ENCODE measurements at regions not wholly inside any gene's neighbourhood (a gene's known extent, or its start where the extent isn't known, plus 50 kb on each side); places are given as distances from the start of the nearest gene placed in this dataset.

- DNase-seq (ENCODE audit: low read depth) = no peak
- TF ChIP-seq CTCF (IDR thresholded peaks at IDR 0.05; ENCODE audit: insufficient read depth, low read length, severe bottlenecking) = no peak
- Histone ChIP-seq H3K27me3 (ENCODE audit: control insufficient read depth, insufficient read depth, low read length) (no peaks in the 10 kb centered on the region), H3K36me3 (ENCODE audit: control insufficient read depth, insufficient read depth, low read length) (no peaks in the 10 kb centered on the region), H3K4me3 (ENCODE audit: low read depth, low read length) (no peak overlapping the region)
- no peak for FAIRE-seq
Measured at GRCh38 chr2:5352286-5352685, 339.9 kb upstream of the SOX11 start.

- Histone ChIP-seq H3K36me3 (ENCODE audit: control insufficient read depth, insufficient read depth, low read length) (no peaks in the 10 kb centered on the region), H3K4me3 (ENCODE audit: low read depth, low read length) (no peak overlapping the region), H3K27me3 (ENCODE audit: control insufficient read depth, insufficient read depth, low read length) (no peaks in the 10 kb centered on the region)
- no peak for TF ChIP-seq CTCF (IDR thresholded peaks at IDR 0.05; ENCODE audit: insufficient read depth, low read length, severe bottlenecking)
- no peak for FAIRE-seq
- DNase-seq (ENCODE audit: low read depth) = no peak
Measured at GRCh38 chr2:5353565-5353964, 338.6 kb upstream of the SOX11 start.

- no peak for DNase-seq (ENCODE audit: low read depth)
- H3K36me3 ChIP-seq (ENCODE audit: control insufficient read depth, insufficient read depth, low read length) = no peaks in the 10 kb centered on the region
- H3K27me3 ChIP-seq (ENCODE audit: control insufficient read depth, insufficient read depth, low read length) = no peaks in the 10 kb centered on the region
- TF ChIP-seq CTCF (IDR thresholded peaks at IDR 0.05; ENCODE audit: insufficient read depth, low read length, severe bottlenecking) = no peak
- no peak for FAIRE-seq
- no peak overlapping the region for H3K4me3 ChIP-seq (ENCODE audit: low read depth, low read length)
Measured at GRCh38 chr2:5359397-5359796, 332.8 kb upstream of the SOX11 start.

- no peak for TF ChIP-seq CTCF (IDR thresholded peaks at IDR 0.05; ENCODE audit: insufficient read depth, low read length, severe bottlenecking)
- no peak for DNase-seq (ENCODE audit: low read depth)
- Histone ChIP-seq H3K36me3 (ENCODE audit: control insufficient read depth, insufficient read depth, low read length) (no peaks in the 10 kb centered on the region), H3K27me3 (ENCODE audit: control insufficient read depth, insufficient read depth, low read length) (no peaks in the 10 kb centered on the region), H3K4me3 (ENCODE audit: low read depth, low read length) (no peak overlapping the region)
- FAIRE-seq = no peak
Measured at GRCh38 chr2:5360081-5360480, 332.1 kb upstream of the SOX11 start.

GRCh38 chr2:5364361-5364760 is 327.8 kb upstream of the SOX11 start:
- no peak for TF ChIP-seq CTCF (IDR thresholded peaks at IDR 0.05; ENCODE audit: insufficient read depth, low read length, severe bottlenecking)
- no peaks in the 10 kb centered on the region for H3K36me3 ChIP-seq (ENCODE audit: control insufficient read depth, insufficient read depth, low read length)
- FAIRE-seq = no peak

GRCh38 chr2:5365871-5366461 is 326.2 kb upstream of the SOX11 start:
- Histone ChIP-seq H3K4me3 (ENCODE audit: low read depth, low read length) (no peak overlapping the region), H3K27me3 (ENCODE audit: control insufficient read depth, insufficient read depth, low read length) (no peaks in the 10 kb centered on the region), H3K36me3 (ENCODE audit: control insufficient read depth, insufficient read depth, low read length) (no peaks in the 10 kb centered on the region)
- DNase-seq (ENCODE audit: low read depth) = peak; percentile 3
- FAIRE-seq = no peak
- peak; percentile 65 for TF ChIP-seq CTCF (IDR thresholded peaks at IDR 0.05; ENCODE audit: insufficient read depth, low read length, severe bottlenecking)

More at GRCh38 chr2:5364361-5364760, 327.8 kb upstream of the SOX11 start:
- DNase-seq (ENCODE audit: low read depth) = no peak
- Histone ChIP-seq H3K4me3 (ENCODE audit: low read depth, low read length) (no peak overlapping the region), H3K27me3 (ENCODE audit: control insufficient read depth, insufficient read depth, low read length) (no peaks in the 10 kb centered on the region)
